SIG-M5 treated with dmso at 0.1 percent for 504 hours (cell line): ENCODE measurements at regions not wholly inside any gene's neighbourhood (a gene's known extent, or its start where the extent isn't known, plus 50 kb on each side); places are given as distances from the start of the nearest gene placed in this dataset.

Experiments
- DNase-seq: peaks from one replicate; lab custom pipeline; 2025; ENCODE audit not compliant: unreplicated experiment; lab: John Stamatoyannopoulos, UW

- peak; percentile 87 for DNase-seq
Observed at GRCh38 chr5:10876006-10876744, 115.1 kb upstream of the DAP start.

- DNase-seq = no peak
Observed at GRCh38 chr5:10875201-10875768, 114.3 kb upstream of the DAP start.

GRCh38 chr5:10874541-10874940 is 113.5 kb upstream of the DAP start:
- DNase-seq = no peak

- DNase-seq = no peak
Observed at GRCh38 chr5:10870791-10871190, 109.8 kb upstream of the DAP start.

GRCh38 chr5:10868956-10869355 is 107.9 kb upstream of the DAP start:
- no peak for DNase-seq

GRCh38 chr5:10867389-10868303 is 106.6 kb upstream of the DAP start:
- DNase-seq = no peak

GRCh38 chr5:10866913-10867312 is 105.9 kb upstream of the DAP start:
- no peak for DNase-seq

- DNase-seq = peak; percentile 53
Observed at GRCh38 chr5:10863763-10864383, 102.8 kb upstream of the DAP start.

- no peak for DNase-seq
Observed at GRCh38 chr5:10862085-10862484, 101.1 kb upstream of the DAP start.

GRCh38 chr5:10861423-10861790 is 100.4 kb upstream of the DAP start:
- no peak for DNase-seq

- DNase-seq = no peak
Observed at GRCh38 chr5:10860645-10861422, 99.8 kb upstream of the DAP start.

GRCh38 chr5:10860196-10860543 is 99.1 kb upstream of the DAP start:
- no peak for DNase-seq

- no peak for DNase-seq
Observed at GRCh38 chr5:10859393-10860195, 98.6 kb upstream of the DAP start.

- no peak for DNase-seq
Observed at GRCh38 chr5:10858945-10859344, 97.9 kb upstream of the DAP start.

GRCh38 chr5:10858307-10858706 is 97.3 kb upstream of the DAP start:
- DNase-seq = no peak

- no peak for DNase-seq
Observed at GRCh38 chr5:10857338-10857733, 96.3 kb upstream of the DAP start.

GRCh38 chr5:10856683-10857337 is 95.8 kb upstream of the DAP start:
- peak; percentile 32 for DNase-seq

GRCh38 chr5:10856071-10856470 is 95.0 kb upstream of the DAP start:
- DNase-seq = no peak

GRCh38 chr5:10854506-10855277 is 93.7 kb upstream of the DAP start:
- peak; percentile 77 for DNase-seq
